ENCODE measurements at regions not wholly inside any gene's neighbourhood (a gene's known extent, or its start where the extent isn't known, plus 50 kb on each side); places are given as distances from the start of the nearest gene placed in this dataset.
"Not testable (repeated sequence)": the region's sequence is repeated elsewhere in the genome, so short reads cannot be mapped to it uniquely, and the experiment has no call there.

DNA sequence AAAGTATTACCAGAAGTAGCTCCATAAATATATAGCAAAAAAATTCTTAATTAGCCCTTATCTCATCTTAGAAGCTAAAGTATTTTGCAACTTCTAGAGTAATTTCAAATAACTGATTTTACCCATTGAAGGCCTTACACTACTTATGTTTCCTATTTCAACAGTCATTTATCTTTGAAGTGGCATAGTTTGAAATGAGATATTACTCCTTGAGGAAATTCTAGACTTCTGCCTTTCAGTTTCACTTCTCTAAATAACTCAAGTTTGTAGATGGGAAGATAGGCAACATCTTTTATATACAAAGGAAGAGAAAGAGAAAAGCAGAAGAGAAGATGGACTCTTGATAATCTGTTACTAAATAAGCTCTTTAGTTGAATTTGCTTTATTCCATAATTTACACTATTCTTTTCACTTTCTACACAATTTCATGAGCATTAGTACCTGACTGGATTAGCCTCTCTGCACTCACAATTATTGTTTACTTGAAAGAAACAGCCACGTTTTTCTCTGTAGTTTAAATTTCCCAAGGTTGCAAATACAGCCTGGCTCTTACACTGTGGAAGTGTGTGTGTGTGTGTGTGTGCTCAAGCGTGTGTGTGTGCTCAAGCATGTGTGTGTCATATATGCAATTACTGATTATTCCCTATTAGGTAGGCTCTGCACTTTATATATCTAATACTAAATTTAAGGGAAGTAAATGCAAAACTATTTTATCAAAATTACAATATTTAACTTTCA is 60.6 kb upstream of the EMB start:
- no peak for DNase-seq (ENCODE audit: low read depth)

DNA sequence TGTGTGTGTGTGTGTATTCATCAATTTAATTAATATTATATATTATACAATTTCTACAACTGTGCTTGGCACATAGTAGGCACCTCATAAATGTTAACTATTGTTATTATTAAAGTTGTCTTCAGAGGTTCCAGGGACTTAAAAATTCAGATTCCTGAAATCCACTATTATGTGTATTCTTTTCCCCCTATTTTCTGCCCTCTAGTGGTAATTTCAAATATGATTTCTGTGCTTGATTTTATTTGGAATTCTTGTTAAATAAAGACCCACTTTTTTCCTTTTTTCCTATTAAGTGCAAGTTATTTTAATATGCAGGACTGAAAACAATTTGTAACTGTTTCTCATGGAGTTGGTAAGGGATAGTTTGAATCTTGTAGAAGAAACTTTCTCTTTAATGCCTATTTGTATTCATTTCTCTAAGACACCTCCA is 72.0 kb upstream of the EMB start:
- DNase-seq (ENCODE audit: low read depth) = not testable (repeated sequence)

DNA sequence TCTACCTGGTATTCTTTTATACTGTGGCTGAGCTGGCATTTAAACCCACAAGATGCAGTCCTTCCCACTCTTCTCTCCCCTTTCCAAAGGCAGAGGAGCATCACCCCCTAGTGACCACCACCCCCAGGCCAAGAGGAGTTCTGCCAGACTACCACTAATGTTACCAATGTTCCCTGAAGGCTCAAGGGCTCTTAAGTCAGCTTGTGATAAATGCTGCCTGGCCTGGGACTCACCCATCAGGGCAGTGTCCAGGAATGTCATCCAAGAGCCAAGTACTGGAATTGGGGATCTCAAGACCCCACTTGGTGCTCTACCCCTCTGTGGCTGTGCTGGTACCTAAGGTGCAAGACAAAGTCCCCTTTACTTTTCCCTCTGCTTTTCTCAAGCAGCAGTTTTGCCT is 80.0 kb upstream of the EMB start:
- not testable (repeated sequence) for DNase-seq (ENCODE audit: low read depth)

DNA sequence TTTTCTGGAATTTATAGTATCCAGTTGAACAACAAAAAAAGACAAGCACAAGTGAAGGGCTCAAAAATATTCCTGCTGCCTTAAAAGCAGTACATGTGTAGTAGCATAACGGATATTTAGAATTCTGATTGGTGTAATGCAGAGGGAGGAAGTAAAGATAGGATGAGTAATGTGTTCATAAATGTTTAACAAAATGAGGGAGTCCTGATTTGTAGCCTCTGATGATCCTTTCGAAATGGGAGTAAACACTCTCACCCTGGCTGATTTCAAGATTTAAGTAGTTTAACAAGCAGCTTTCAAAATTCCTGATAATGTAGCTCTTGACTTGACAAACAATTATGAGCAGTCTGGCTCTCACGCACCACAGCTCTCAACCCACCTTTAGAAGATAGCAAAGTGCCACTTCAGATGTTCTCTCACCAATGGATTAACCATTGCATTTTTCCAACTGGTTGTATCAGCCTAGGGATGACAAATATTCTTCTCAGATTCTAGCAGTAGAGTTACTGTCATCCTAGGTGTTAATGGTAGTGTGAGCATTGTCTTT is 86.5 kb upstream of the EMB start:
- DNase-seq (ENCODE audit: low read depth) = not testable (repeated sequence)

DNA sequence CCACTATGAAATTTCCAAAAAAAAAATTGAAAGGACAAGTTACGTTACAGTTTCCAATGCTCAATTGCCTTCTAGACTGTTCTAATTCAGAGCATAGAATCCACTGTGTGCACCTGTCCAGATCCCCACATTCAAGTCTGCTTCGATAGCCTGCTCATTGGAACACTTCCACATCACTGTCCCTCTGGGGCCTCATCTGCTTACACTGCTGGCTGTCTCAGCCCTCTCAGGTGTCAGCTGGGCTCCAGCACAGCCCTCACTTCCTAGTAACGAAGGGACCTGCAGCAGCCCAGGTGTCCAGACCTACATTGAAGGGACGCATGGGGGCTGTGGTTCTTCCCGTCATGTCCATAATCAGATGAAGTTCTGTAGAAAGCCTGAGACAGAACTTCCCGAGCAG is 94.3 kb upstream of the EMB start:
- no peak for DNase-seq (ENCODE audit: low read depth)

DNA sequence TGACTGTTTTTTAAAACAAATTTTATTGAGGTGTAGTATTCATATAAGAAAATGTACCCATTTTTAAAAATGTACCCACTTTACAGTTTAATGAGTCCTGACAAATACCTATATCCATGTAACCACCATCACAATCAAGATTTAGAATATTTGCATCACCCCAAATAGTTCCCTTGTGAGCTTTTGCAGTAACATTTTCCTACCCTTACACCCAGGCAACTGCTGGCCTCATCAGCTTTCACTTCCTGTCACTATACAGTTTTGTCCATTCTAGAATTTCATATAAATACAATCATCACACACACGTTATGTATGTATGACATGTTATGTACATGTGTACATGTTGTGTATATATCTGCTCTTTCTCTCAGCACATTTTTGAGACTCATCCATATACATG is 96.4 kb upstream of the EMB start:
- DNase-seq (ENCODE audit: low read depth) = not testable (repeated sequence)

DNA sequence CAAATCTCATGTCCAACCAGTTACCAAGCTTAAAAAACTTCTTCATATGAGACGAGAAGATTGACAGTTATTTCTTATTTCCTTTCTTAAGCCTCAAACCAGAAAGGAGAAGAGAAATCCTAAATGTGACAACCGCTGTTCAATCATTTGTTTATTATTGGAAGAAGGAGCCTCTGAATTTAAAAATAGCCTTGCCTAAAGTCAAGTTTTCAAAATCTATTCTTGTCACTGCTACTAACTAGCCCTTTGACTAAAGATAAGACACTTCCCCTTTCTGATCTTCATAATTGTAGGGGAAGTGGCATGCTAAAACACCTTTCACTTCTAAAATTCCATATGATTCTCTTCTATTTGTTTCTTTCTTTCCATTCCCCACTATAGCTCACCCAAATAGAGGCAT is 106.2 kb upstream of the EMB start:
- no peak for DNase-seq (ENCODE audit: low read depth)

DNA sequence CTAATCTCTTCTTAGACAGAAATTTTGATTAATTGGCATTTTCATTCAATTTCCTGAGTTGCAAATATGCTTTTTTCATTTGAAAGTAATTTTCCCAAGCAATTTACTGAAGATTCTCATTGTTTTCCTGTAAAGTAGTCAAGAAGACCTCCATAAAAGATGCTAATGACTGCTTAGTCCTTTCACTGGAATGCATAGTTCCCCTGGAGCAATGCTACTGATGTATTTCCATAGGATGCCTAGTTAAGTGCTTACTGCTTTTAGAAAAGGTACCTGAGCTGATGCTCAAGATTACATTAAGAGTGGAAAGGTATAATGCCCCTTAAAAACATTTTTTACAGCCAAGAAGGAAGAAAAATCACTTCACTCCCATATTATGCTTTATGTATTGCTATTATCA is 109.2 kb upstream of the EMB start:
- DNase-seq (ENCODE audit: low read depth) = no peak

DNA sequence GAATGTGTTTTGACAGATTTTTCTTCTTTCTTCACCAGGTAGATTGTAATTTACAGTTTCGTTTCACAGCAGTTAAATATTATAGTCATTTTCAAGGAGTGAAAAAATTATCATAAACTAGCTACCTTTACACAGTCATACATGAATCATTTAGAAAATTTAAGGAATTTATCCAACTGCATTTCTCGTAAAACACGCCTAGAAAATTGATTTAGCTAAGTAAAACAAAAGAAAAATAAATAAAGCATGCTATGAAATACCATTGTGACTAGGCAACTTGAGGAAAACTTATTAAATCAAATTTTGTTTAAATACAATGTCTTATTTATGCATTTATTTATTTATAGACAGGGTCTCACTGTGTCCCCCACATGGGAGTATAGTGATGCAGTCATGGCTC is 109.9 kb upstream of the EMB start:
- no peak for DNase-seq (ENCODE audit: low read depth)

DNA sequence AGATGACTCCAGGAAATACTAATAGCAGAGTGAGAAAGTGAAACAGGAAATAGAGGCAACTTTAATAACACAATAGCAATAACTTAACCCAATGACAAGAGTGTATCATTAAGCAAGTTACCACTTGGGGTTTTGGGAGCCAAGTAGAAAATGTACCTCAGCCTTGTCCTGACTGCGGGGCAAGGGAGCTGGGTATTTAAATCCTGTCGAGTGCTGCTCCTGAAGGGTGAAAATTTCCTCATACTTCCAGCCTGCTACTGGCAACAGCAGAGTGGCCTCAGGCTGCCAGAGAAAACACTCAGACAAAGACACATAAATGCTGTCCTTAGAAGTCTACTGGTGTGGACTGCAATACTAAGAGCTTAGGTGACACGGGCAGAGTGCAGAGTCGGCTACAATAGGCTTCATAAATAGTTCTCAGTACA is 112.5 kb upstream of the EMB start:
- no peak for DNase-seq (ENCODE audit: low read depth)

DNA sequence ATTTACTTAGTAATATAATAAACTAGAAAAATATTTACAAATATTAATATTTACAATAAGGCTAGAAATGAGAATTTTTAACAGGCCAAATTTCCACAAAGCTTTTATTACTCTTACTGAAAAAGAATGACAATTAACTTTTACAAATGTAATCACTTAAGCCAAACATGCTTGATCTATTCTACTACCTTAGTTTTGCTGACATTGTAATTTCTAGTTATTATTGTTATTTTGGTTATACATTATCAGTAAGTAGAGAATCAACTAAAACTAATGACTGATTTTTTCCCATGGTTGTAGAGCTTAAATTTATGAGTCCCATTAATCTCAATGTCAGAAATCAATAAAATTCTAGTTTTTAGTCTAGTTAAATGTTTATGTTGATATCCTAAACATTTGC is 107.8 kb upstream of the PARP8 start:
- DNase-seq (ENCODE audit: low read depth) = not testable (repeated sequence)

DNA sequence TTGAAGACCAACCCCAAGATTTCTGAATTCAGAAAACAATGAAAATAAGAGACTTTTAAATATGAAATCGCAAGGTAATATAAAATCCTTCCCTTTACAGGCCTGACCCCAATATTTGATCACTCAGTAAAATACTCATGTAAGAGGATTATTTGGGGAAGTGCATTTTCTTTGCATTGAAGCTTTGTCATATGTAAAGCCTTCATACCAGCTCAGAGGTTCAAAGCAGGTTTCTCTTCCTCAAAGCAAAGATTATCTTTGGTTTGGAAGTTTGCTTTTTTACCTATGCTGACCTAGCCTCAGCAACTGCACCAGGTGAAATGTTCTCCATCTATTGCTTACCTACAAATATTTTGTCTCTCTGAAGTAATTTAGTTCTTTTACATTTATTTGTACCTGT is 106.5 kb upstream of the PARP8 start:
- no peak for DNase-seq (ENCODE audit: low read depth)

DNA sequence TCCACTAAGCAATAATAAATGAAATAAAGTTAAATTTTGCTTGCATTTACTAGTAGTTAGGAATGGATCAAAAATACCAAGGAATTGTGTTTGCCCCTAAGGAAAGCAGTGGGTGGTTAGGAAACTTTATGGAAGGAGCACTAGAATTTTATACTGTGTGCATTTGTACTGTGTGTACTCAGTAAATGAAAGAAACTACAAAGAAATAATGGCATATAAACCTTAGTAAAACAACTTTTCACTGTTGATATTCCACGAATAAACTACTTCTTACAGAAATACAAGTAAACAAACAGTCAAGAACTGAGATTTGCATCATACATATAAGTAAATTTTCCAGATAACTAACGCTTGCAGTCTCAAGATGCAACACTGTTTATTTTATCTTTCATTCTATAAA is 103.7 kb upstream of the PARP8 start:
- no peak for DNase-seq (ENCODE audit: low read depth)

DNA sequence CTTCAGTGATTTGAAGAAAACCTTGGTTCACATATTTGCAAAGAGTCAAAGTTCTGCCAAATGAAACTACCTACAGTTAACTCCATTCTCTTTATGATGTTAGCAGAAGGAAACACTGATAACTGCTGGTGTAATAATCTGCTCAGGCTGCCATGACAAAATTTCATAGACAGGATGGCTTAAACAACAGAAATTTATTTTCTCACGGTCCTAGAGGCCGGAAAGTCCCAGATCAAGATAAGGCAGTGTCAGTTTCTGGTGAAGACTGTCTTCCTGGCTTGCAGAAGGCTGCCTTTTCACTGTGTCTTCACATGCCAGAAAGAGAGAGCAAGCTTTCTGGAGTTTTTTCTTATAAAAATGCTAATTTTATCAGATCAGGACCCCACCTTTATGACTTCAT is 102.4 kb upstream of the PARP8 start:
- DNase-seq (ENCODE audit: low read depth) = no peak

DNA sequence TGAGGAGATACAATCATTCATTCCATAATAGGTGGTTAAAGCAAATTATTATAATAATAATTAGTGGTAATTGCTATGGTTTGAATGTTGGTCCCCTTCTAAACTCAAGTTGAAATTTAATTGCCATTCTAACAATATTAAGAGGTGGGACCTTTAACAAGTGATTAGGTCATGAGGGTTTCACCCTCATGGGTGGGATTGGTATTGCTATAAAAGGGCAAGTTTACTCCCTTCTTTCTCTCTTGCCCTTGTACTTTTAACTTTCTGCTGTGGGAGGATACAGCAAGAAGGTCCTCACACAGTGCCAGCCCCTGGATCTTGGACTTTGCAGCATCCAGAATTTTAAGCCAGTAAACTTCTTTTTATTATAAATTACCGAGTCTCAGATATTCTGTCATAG is 101.9 kb upstream of the PARP8 start:
- no peak for DNase-seq (ENCODE audit: low read depth)

DNA sequence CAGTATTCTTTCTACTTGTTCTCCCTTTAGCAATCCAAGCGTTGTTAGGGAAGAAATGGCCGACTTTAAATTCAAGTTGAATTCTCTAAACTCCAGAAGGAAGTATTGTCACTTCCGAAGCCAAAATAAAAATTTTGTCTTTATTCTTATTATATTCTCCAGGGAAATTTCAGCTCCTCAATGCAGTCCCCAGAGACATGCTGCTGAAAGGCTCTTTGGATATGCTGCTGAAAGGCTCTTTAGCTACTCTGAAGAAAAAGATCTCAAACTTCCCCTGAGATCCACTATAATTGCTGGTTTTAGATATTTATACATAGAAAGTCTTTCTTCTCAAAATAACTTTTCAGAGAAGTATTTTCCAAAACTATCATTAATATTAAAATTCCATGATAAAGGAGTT is 92.3 kb upstream of the PARP8 start:
- no peak for DNase-seq (ENCODE audit: low read depth)

DNA sequence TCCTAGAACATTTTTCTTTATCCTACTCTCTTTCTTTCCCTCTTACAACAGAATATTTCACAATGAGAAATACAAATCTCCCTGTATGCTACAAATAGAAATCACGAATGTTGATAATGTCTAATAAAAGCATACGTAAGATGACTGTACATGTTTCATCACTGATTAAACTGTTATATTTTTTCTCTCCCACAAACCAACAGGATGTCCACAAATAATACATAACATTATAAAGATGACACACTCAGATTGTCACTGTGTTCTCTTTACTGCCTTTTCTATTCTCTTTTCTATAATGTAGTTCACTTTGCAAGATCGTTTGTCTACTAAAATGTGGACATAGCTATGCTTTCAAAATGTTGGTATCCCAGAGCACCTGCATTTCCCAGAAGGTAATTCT is 90.7 kb upstream of the PARP8 start:
- no peak for DNase-seq (ENCODE audit: low read depth)

DNA sequence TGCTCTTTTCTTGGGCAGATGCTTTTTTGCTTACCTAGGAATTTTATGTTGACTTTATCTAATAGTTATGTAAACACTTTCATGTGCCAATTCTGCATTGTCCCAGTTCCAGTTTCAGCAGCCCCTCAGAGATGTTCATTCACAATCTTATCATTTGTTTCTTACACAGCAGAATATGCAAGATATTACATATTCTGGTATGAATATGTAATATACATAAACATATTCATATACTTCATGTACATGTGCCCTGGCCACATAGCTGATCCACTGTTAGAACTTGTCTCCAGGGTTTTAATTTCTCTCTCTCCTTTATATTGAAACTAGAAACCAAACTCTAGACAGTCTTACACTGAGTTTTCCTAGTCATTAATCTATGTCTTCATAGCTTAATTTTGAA is 90.2 kb upstream of the PARP8 start:
- DNase-seq (ENCODE audit: low read depth) = no peak

DNA sequence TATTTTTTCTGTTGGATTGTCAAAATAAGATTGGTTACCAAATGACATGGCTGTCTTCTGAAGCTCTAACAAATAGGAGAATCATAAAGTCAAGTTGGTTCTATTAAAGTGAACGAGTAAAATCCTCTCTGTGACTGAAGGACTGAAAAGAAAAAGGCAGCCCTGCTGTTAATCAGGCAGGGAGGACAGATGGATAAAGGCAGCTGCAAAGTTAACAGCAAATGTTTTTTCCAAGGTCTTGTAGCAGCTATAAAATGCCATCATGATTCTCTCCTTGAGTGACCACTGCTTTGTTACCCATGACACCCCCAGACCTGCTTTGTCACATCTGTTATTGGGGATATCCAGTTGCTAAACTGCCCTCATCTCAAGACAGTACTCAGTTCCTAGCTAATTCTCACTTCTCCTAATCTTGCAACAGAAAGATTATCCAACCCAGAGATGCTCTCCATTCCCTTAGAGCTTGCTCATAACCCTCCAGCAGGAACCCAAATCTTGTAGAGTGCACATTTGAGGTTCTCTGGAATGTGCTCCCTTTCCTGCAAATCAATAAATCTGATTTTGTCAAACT is 89.7 kb upstream of the PARP8 start:
- no peak for DNase-seq (ENCODE audit: low read depth)

DNA sequence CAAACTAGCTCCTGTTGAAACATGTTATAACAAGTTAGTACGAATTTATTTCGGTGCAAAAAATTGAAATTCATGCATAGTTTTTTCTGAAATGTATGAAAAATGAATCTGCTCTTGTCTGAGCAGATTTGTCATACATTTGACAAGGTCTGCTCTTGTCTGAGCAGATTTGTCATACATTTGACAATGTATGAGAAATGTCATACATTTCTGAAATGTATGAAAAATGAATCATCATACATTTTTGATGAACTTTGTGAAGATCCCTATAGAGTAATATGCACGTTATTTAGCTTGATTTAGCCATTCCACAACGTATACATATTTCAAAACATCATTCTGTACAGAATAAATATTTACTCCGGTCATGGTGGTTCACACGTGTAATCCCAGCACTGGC is 85.9 kb upstream of the PARP8 start:
- no peak for DNase-seq (ENCODE audit: low read depth)

DNA sequence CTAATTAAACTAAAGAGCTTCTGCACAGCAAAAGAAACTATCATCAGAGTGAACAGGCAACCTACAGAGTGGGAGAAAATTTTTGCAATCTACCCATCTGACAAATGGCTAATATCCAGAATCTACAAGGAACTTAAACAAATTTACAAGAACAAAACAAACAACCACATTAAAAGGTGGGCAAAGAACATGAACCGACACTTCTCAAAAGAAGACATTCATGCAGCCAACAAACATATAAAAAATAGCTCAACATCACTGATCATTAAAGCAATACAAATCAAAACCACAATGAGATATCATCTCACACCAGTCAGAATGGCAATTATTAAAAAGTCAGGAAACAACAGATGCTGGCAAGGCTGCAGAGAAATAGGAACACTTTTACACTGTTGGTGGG is 84.6 kb upstream of the PARP8 start:
- DNase-seq (ENCODE audit: low read depth) = not testable (repeated sequence)

DNA sequence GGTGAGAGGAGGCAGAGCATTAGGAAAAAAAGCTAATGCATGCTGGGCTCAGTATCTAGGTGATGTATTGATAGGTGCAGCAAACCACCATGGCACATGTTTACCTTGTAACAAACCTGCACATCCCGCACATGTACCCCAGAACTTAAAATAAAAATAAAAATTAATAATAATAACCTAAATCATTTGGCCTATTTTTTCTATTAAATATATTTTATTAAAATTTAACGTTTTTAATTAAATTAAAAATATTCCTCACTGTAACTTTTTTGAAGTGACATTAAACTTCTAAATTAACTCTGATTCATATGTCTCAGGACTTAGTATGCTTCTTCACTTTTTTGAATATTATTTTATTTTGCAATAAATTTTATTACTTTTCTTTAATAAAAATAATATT is 83.7 kb upstream of the PARP8 start:
- no peak for DNase-seq (ENCODE audit: low read depth)

DNA sequence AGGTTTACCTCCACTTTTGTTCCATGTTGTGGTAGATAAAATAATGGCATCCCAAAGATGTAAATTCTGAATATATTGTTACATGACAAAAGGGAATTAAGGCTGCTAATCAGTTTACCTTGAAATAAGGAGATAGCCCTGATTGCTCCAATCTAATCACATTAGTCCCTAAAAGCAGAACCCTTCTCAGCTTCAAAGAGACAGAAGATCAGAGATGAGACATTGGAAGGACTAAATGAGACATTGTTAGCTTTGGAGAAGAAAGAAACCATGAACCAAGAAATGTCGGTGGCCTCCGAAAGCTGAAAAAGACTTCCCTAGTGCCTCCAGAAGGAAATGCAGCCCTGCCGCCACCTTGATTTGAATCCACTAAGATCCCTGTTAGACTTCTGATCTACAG is 82.8 kb upstream of the PARP8 start:
- DNase-seq (ENCODE audit: low read depth) = no peak

DNA sequence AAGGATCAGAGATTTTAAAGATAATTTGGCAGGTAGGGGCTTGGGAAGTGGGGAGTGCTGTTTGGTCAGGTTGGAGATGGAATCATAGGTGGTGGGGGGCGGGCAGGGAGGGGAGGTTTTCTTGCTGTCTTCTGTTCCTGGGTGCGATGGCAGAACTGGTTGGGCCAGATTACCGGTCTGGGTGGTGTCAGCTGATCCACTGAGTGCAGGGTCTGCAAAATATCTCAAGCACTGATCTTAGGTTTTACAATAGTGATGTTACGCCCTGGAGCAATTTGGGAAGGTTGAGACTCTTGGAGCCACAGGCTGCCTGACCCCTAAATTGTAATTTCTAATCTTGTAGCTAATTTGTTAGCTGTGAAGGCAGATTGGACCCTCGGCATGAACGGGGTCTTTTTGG is 78.0 kb upstream of the PARP8 start:
- not testable (repeated sequence) for DNase-seq (ENCODE audit: low read depth)

Measured in Daoy (cell line).